NB4 (cell line): ENCODE measurements at regions not wholly inside any gene's neighbourhood (a gene's known extent, or its start where the extent isn't known, plus 50 kb on each side); places are given as distances from the start of the nearest gene placed in this dataset.

Experiments used
- MYC ChIP-seq: IDR thresholded peaks from 2 replicates; pipeline ENCODE4 v1.6.1; 2011; ENCODE audit warnings: low read depth, low read length
- POLR2A ChIP-seq: IDR thresholded peaks from 2 replicates; pipeline ENCODE4 v1.6.1; 2011; ENCODE audit warnings: mild to moderate bottlenecking; ENCODE audit not compliant: insufficient read length; ENCODE audit errors: extremely low read depth
- TF ChIP-seq, protein P1 (sequence below): IDR thresholded peaks from 2 replicates; pipeline ENCODE4 v1.6.1; 2011; ENCODE audit warnings: low read depth, low read length
- TF ChIP-seq, protein P2 (sequence below): IDR thresholded peaks from one replicate; pipeline ENCODE4 v1.5.1; 2012; ENCODE audit warnings: low read depth, low read length

DNA sequence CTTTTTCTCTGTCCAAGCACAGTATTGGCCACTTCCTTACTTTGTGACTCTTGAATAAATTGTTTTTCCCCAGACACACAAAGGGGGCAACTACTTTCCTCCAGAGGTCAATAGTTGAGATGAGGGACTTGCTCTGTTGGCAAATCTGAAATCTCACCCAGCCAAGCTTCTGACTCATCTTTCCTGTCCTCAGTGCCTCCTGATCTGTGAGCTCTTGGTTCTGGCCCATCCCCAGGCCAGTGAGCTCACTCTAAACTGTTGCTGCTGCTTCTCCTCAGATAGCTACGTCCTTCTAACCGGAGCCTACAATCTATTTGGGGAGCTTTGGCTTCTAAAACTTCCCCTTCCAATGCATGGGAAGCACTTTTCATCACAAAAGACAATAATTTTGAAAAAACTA is 50.0 kb upstream of the NMD3 start:
- TF ChIP-seq POLR2A (no peak), MYC (no peak)
- TF ChIP-seq, protein P1, sequence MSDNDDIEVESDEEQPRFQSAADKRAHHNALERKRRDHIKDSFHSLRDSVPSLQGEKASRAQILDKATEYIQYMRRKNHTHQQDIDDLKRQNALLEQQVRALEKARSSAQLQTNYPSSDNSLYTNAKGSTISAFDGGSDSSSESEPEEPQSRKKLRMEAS, result no peak
- TF ChIP-seq, protein P2, sequence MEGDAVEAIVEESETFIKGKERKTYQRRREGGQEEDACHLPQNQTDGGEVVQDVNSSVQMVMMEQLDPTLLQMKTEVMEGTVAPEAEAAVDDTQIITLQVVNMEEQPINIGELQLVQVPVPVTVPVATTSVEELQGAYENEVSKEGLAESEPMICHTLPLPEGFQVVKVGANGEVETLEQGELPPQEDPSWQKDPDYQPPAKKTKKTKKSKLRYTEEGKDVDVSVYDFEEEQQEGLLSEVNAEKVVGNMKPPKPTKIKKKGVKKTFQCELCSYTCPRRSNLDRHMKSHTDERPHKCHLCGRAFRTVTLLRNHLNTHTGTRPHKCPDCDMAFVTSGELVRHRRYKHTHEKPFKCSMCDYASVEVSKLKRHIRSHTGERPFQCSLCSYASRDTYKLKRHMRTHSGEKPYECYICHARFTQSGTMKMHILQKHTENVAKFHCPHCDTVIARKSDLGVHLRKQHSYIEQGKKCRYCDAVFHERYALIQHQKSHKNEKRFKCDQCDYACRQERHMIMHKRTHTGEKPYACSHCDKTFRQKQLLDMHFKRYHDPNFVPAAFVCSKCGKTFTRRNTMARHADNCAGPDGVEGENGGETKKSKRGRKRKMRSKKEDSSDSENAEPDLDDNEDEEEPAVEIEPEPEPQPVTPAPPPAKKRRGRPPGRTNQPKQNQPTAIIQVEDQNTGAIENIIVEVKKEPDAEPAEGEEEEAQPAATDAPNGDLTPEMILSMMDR, result no peak
